HepG2 (cell line): ENCODE measurements at regions not wholly inside any gene's neighbourhood (a gene's known extent, or its start where the extent isn't known, plus 50 kb on each side); places are given as distances from the start of the nearest gene placed in this dataset.

Source experiments
- EP300 ChIP-seq, 3 experiments: sonication (generic) in 1 of 3; formaldehyde crosslinking in 1 of 3; IDR thresholded peaks; 2 replicates each; pipeline versions ENCODE4 v1.5.1 to v1.6.1; 2011 to 2020; ENCODE audit warnings: low read depth in 2 of 3, low read length in 2 of 3, borderline replicate concordance in 1 of 3, improper control_type of control experiment in 1 of 3, mild to moderate bottlenecking in 1 of 3, missing genetic modification reagents in 1 of 3, moderate library complexity in 1 of 3
- ERF ChIP-seq: IDR thresholded peaks from 2 replicates; pipeline ENCODE4 v1.6.1; 2018; ENCODE audit warnings: missing biosample characterization, missing genetic modification reagents
- FOXK1 ChIP-seq: sonication (generic); formaldehyde crosslinking; IDR thresholded peaks from 2 replicates; pipeline ENCODE4 v1.4.0; 2020; ENCODE audit warnings: low read depth, missing genetic modification reagents, borderline replicate concordance
- GABPA ChIP-seq, 2 experiments: IDR thresholded peaks; 2 replicates each; pipeline ENCODE4 v1.6.1; 2011 to 2016; ENCODE audit warnings: low read depth in 2 of 2, low read length in 1 of 2, missing biosample characterization in 1 of 2, missing genetic modification characterization in 1 of 2
- GTF2F1 ChIP-seq: fragments of 150-350 bp; IDR thresholded peaks from 2 replicates; pipeline ENCODE4 v1.6.1; 2014; ENCODE audit warnings: low read length
- KAT8 ChIP-seq: IDR thresholded peaks from 2 replicates; pipeline ENCODE4 v1.6.1; 2016; ENCODE audit warnings: missing genetic modification reagents, missing compliant biosample characterization
- MIER3 ChIP-seq: IDR thresholded peaks from 2 replicates; pipeline ENCODE4 v1.6.1; 2016; ENCODE audit warnings: missing compliant biosample characterization, borderline replicate concordance
- NAIF1 ChIP-seq: sonication (generic); formaldehyde crosslinking; IDR thresholded peaks from 2 replicates; pipeline ENCODE4 v1.5.0; 2020; ENCODE audit warnings: mild to moderate bottlenecking, missing genetic modification reagents, borderline replicate concordance
- NCOA2 ChIP-seq: sonication (generic); formaldehyde crosslinking; IDR thresholded peaks from 2 replicates; pipeline ENCODE4 v1.8.0; 2022; ENCODE audit warnings: inconsistent platforms
- PAX8 ChIP-seq: sonication (generic); formaldehyde crosslinking; IDR thresholded peaks from 2 replicates; pipeline ENCODE4 v1.8.0; 2022; ENCODE audit warnings: mild to moderate bottlenecking, missing genetic modification reagents, borderline replicate concordance
- PHF20 ChIP-seq: sonication (generic); formaldehyde crosslinking; IDR thresholded peaks from 2 replicates; pipeline ENCODE4 v1.5.0; 2020; ENCODE audit warnings: mild to moderate bottlenecking, missing genetic modification reagents
- RFXAP ChIP-seq: sonication (generic); formaldehyde crosslinking; IDR thresholded peaks from 2 replicates; pipeline ENCODE4 v1.4.0; 2020; ENCODE audit warnings: missing genetic modification reagents, borderline replicate concordance
- SKI ChIP-seq: fragments of 450-650 bp; IDR thresholded peaks from one replicate; pipeline ENCODE4 v1.6.1; 2018; ENCODE audit warnings: mild to moderate bottlenecking; ENCODE audit not compliant: partially characterized antibody
- TBX2 ChIP-seq: sonication (generic); formaldehyde crosslinking; IDR thresholded peaks from 2 replicates; pipeline ENCODE4 v1.5.0; 2020; ENCODE audit warnings: missing genetic modification reagents, mild to moderate bottlenecking, borderline replicate concordance
- ZBTB3 ChIP-seq: sonication (generic); formaldehyde crosslinking; IDR thresholded peaks from 2 replicates; pipeline ENCODE4 v1.4.0; 2020; ENCODE audit warnings: low read depth, mild to moderate bottlenecking, moderate library complexity, missing genetic modification reagents, borderline replicate concordance
- ZNF136 ChIP-seq: sonication (generic); formaldehyde crosslinking; IDR thresholded peaks from 2 replicates; pipeline ENCODE4 v1.8.1; 2022; ENCODE audit warnings: low read depth, mild to moderate bottlenecking, moderate library complexity, missing genetic modification reagents
- ZNF878 ChIP-seq: sonication (generic); formaldehyde crosslinking; IDR thresholded peaks from 2 replicates; pipeline ENCODE4 v1.8.1; 2023; ENCODE audit warnings: mild to moderate bottlenecking, missing genetic modification reagents, moderate library complexity
- TF ChIP-seq, protein P1 (sequence below): IDR thresholded peaks from 2 replicates; pipeline ENCODE4 v1.6.1; 2016; ENCODE audit warnings: low read depth
- TF ChIP-seq, protein P2 (sequence below): sonication (generic); formaldehyde crosslinking; IDR thresholded peaks from 2 replicates; pipeline ENCODE4 v1.8.1; 2023; ENCODE audit warnings: missing genetic modification reagents, inconsistent platforms, borderline replicate concordance
- TF ChIP-seq, protein P3 (sequence below): sonication (generic); formaldehyde crosslinking; IDR thresholded peaks from 2 replicates; pipeline ENCODE4 v1.5.0; 2020; ENCODE audit warnings: missing genetic modification reagents
- TF ChIP-seq, protein P4 (sequence below): sonication (generic); formaldehyde crosslinking; IDR thresholded peaks from 2 replicates; pipeline ENCODE4 v1.4.0; 2020; ENCODE audit warnings: missing genetic modification reagents
- TF ChIP-seq, protein P5 (sequence below): sonication (generic); formaldehyde crosslinking; conservative IDR thresholded peaks from 2 replicates; pipeline ENCODE4 v1.8.0; 2022; ENCODE audit warnings: mild to moderate bottlenecking, moderate library complexity, missing genetic modification reagents

DNA sequence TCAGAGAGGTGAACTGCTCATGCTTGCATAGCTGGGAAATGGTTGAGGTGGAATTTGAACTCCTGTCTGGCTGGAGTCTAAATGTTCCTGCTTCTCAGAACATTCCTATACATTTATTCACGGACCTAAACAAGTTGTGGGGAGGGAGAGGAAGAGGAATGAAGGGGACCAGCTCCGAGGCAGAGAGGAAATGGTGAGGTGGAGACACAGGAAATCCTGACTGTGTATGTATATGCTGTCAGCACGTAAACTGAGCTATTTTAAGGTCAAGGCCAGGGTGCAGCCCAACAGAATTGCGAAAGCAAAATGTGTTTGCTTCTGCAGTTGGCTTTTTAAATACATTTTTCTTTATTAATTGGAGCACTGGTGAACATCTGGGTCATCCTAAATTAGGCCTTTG is 74.1 kb upstream of the POMGNT2 start (continued):
- peak; percentile 75; the same call in 1 of the 2 replicates for TF ChIP-seq ZBTB3 (CRISPR knock-in tag)
- peak; percentile 51; the same call in 1 of the 2 replicates for TF ChIP-seq KAT8
- peak; percentile 34; the same call in 1 of the 2 replicates for TF ChIP-seq GABPA (IDR thresholded peaks at IDR 0.05; ENCODE audit: low read depth, low read length)
- TF ChIP-seq GABPA (CRISPR knock-in tag; IDR thresholded peaks at IDR 0.05; ENCODE audit: low read depth), result peak; percentile 84
- TF ChIP-seq NAIF1 (CRISPR knock-in tag), result no peak
- TF ChIP-seq PHF20 (CRISPR knock-in tag), result peak; percentile 39; the same call in 1 of the 2 replicates
- TF ChIP-seq TBX2 (CRISPR knock-in tag), result peak; percentile 38; the same call in 1 of the 2 replicates
- TF ChIP-seq, protein P1, sequence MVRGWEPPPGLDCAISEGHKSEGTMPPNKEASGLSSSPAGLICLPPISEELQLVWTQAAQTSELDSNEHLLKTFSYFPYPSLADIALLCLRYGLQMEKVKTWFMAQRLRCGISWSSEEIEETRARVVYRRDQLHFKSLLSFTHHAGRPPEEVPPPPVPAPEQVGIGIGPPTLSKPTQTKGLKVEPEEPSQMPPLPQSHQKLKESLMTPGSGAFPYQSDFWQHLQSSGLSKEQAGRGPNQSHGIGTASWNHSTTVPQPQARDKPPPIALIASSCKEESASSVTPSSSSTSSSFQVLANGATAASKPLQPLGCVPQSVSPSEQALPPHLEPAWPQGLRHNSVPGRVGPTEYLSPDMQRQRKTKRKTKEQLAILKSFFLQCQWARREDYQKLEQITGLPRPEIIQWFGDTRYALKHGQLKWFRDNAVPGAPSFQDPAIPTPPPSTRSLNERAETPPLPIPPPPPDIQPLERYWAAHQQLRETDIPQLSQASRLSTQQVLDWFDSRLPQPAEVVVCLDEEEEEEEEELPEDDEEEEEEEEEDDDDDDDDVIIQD, result peak; percentile 83; the same call in 1 of the 2 replicates
- TF ChIP-seq, protein P2, sequence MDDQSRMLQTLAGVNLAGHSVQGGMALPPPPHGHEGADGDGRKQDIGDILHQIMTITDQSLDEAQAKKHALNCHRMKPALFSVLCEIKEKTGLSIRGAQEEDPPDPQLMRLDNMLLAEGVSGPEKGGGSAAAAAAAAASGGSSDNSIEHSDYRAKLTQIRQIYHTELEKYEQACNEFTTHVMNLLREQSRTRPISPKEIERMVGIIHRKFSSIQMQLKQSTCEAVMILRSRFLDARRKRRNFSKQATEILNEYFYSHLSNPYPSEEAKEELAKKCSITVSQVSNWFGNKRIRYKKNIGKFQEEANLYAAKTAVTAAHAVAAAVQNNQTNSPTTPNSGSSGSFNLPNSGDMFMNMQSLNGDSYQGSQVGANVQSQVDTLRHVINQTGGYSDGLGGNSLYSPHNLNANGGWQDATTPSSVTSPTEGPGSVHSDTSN (CRISPR knock-in tag), result no peak
- peak; percentile 45; the same call in 1 of the 2 replicates for TF ChIP-seq RFXAP (CRISPR knock-in tag)
- TF ChIP-seq EP300 (IDR thresholded peaks at IDR 0.05; ENCODE audit: low read depth in 2 of 2, low read length in 2 of 2), result peak in 1 of 2 experiments; percentile 82; a peak in 2 of 4 replicates
- TF ChIP-seq EP300 (CRISPR knock-in tag; IDR thresholded peaks at IDR 0.05; ENCODE audit: borderline replicate concordance), result peak; percentile 26; the same call in 1 of the 2 replicates
- TF ChIP-seq FOXK1, result peak; percentile 73; the same call in 1 of the 2 replicates
- no peak for TF ChIP-seq GTF2F1
- peak; percentile 62; the same call in 1 of the 2 replicates for TF ChIP-seq MIER3 (CRISPR knock-in tag)
- TF ChIP-seq NCOA2, result peak; percentile 64
- peak; percentile 42; the same call in 1 of the 2 replicates for TF ChIP-seq ZNF878 (CRISPR knock-in tag)
- TF ChIP-seq, protein P3, sequence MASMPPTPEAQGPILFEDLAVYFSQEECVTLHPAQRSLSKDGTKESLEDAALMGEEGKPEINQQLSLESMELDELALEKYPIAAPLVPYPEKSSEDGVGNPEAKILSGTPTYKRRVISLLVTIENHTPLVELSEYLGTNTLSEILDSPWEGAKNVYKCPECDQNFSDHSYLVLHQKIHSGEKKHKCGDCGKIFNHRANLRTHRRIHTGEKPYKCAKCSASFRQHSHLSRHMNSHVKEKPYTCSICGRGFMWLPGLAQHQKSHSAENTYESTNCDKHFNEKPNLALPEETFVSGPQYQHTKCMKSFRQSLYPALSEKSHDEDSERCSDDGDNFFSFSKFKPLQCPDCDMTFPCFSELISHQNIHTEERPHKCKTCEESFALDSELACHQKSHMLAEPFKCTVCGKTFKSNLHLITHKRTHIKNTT (CRISPR knock-in tag), result no peak
- no peak for TF ChIP-seq ZNF136 (CRISPR knock-in tag)
- TF ChIP-seq, protein P4, sequence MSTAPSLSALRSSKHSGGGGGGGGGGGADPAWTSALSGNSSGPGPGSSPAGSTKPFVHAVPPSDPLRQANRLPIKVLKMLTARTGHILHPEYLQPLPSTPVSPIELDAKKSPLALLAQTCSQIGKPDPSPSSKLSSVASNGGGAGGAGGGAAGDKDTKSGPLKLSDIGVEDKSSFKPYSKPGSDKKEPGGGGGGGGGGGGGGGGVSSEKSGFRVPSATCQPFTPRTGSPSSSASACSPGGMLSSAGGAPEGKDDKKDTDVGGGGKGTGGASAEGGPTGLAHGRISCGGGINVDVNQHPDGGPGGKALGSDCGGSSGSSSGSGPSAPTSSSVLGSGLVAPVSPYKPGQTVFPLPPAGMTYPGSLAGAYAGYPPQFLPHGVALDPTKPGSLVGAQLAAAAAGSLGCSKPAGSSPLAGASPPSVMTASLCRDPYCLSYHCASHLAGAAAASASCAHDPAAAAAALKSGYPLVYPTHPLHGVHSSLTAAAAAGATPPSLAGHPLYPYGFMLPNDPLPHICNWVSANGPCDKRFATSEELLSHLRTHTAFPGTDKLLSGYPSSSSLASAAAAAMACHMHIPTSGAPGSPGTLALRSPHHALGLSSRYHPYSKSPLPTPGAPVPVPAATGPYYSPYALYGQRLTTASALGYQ (CRISPR knock-in tag), result no peak
- TF ChIP-seq ERF (CRISPR knock-in tag), result peak; percentile 42; the same call in 1 of the 2 replicates
- TF ChIP-seq, protein P5, sequence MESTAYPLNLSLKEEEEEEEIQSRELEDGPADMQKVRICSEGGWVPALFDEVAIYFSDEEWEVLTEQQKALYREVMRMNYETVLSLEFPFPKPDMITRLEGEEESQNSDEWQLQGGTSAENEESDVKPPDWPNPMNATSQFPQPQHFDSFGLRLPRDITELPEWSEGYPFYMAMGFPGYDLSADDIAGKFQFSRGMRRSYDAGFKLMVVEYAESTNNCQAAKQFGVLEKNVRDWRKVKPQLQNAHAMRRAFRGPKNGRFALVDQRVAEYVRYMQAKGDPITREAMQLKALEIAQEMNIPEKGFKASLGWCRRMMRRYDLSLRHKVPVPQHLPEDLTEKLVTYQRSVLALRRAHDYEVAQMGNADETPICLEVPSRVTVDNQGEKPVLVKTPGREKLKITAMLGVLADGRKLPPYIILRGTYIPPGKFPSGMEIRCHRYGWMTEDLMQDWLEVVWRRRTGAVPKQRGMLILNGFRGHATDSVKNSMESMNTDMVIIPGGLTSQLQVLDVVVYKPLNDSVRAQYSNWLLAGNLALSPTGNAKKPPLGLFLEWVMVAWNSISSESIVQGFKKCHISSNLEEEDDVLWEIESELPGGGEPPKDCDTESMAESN (CRISPR knock-in tag), result 0 out of 2 replicates have a peak, but pooled peaks have one; percentile 54
- TF ChIP-seq PAX8 (CRISPR knock-in tag), result no peak
- peak; percentile 35 for TF ChIP-seq SKI
